ENCODE measurements at regions not wholly inside any gene's neighbourhood (a gene's known extent, or its start where the extent isn't known, plus 50 kb on each side); places are given as distances from the start of the nearest gene placed in this dataset.

DNA sequence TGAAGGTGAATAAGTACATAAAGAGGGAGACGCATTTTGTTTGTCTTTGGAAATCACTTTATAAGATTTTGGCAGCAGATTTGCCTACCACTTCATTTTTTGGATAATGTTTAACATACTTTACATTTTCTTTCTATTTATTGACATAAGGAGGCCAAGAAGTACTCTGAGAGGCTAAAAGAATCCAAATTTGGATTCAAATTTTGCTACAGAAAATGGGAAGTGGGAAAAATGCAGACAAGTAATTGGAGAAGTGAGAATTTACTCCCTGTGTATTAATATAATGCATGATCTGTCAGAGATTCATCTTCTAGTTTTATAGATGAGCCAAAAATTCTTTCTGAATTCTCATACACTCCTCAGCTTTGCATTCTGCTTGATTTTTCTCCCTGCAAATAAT is 411.2 kb upstream of the CTNND2 start:
- in situ Hi-C loops (cut with MboI; ENCODE audit: low sequenced_read_pairs, unreplicated experiment): no loop called here
- TF ChIP-seq, protein P1, sequence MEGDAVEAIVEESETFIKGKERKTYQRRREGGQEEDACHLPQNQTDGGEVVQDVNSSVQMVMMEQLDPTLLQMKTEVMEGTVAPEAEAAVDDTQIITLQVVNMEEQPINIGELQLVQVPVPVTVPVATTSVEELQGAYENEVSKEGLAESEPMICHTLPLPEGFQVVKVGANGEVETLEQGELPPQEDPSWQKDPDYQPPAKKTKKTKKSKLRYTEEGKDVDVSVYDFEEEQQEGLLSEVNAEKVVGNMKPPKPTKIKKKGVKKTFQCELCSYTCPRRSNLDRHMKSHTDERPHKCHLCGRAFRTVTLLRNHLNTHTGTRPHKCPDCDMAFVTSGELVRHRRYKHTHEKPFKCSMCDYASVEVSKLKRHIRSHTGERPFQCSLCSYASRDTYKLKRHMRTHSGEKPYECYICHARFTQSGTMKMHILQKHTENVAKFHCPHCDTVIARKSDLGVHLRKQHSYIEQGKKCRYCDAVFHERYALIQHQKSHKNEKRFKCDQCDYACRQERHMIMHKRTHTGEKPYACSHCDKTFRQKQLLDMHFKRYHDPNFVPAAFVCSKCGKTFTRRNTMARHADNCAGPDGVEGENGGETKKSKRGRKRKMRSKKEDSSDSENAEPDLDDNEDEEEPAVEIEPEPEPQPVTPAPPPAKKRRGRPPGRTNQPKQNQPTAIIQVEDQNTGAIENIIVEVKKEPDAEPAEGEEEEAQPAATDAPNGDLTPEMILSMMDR (IDR thresholded peaks at IDR 0.05; ENCODE audit: borderline replicate concordance, control extremely low read depth, extremely low read depth, insufficient read depth, missing control alignments): no peak

DNA sequence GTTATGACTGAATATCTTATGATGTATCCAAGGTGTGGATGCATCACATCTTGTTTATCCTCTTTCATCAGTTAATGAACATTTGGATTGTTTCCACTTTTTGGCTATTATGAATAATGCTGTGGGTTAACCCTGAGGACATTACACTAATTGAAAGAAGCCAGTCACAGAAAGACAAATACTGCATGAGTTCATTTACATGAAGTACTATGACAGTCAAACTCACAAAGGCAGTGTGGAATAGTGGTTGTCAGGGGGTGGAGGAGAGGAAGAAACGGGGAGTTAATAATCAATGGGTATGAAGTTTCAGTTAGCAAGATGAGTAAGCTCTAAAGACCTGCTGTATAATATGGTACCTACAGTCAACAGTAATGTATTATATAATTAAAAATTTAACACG is 409.4 kb upstream of the CTNND2 start:
- in situ Hi-C loops (cut with MboI; ENCODE audit: low sequenced_read_pairs, unreplicated experiment): no loop called here
- TF ChIP-seq, protein P1 (IDR thresholded peaks at IDR 0.05; ENCODE audit: borderline replicate concordance, control extremely low read depth, extremely low read depth, insufficient read depth, missing control alignments): no peak
- no peak for DNase-seq (ENCODE audit: low spot score)

More for the DNA sequence above, 411.2 kb upstream of the CTNND2 start:
- no peak for DNase-seq (ENCODE audit: low spot score)

DNA sequence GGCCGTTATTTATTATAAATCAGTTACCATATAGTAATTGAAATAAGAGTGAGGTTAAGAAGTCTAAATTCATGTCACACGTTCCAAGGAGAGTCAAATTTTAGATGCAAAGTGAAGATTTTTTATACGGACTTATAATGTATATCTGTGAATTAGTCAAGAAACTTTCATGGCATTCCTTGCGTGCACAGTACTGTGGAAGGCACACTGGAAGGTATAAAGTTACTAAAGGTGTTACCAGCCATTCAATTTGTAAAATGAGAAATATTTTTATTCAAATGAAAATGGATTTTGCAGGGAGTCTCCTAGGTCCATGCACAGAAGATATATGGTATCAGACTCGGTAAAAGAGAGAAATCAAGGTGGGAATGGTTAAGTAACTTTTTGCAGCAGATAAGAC is 408.1 kb upstream of the CTNND2 start:
- DNase-seq (ENCODE audit: low spot score): no peak
- in situ Hi-C loops (cut with MboI; ENCODE audit: low sequenced_read_pairs, unreplicated experiment): no loop called here
- TF ChIP-seq, protein P1 (IDR thresholded peaks at IDR 0.05; ENCODE audit: borderline replicate concordance, control extremely low read depth, extremely low read depth, insufficient read depth, missing control alignments): no peak

DNA sequence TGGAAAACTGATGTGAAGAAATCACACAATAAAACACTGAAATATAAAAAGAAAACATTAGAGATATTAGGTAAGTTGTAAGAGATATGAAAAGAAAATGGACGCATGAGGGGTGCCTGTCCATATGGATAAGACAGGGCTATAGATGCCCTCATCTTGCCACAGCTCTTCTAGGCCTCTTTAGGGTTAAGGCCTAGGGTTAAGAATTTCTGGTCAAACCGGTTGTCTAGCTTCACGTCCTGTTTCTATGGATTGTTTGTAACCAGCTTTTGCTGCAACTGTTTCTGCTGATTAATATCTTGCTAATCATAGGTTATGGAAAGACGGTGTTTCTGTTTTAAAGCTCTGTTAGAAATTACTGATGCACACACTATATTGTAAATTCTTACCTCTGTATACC is 389.9 kb upstream of the CTNND2 start:
- DNase-seq (ENCODE audit: low spot score): no peak
- in situ Hi-C loops (cut with MboI; ENCODE audit: low sequenced_read_pairs, unreplicated experiment): no loop called here
- TF ChIP-seq, protein P1 (IDR thresholded peaks at IDR 0.05; ENCODE audit: borderline replicate concordance, control extremely low read depth, extremely low read depth, insufficient read depth, missing control alignments): no peak

DNA sequence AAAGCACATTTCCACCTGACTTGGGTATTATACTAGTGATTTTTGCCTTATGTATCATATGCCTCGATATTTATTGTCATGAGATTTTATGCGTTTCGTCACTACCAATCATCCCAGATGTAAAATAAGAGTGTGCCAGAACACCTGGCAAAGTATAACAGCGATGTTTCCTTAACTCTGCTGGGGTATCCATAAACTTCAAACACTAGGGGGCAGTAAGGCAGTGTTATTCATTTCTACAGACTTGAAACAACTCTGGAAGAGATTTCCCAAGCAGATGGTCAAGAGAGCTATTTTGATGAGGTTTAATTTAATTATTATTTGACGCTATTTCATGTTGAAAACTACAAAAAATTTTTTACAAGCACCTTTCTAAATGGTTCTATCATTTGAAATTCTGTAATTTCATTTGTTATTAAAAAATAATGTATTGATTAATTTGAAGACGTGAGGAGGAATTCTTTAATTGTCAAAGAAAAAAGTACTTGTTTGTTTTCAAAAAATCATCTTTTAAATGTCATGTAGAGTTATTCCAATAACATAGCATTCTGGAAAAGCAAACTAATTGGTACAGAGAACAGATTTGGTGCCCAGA is 388.5 kb upstream of the CTNND2 start:
- in situ Hi-C loops (cut with MboI; ENCODE audit: low sequenced_read_pairs, unreplicated experiment): no loop called here
- TF ChIP-seq, protein P1 (IDR thresholded peaks at IDR 0.05; ENCODE audit: borderline replicate concordance, control extremely low read depth, extremely low read depth, insufficient read depth, missing control alignments): no peak
- no peak for DNase-seq (ENCODE audit: low spot score)

DNA sequence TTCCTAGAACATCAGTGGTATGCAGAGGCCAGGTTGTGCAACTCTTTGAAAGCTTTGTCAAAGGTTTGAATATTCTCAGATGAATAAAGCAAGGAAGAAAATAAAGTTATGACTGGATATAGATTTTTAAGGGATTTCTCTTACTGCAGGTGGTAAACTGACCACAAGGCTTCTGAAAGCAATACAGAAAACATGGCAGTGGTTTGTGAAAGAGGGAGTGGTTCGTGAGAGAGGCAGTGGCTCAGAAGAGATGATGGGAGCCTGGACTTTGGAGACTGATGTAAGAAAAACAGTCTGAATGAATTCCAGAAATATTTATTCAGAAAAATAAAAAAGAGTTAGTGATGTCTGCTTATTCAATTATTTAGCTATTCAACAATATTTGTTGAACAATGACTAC is 380.4 kb upstream of the CTNND2 start:
- TF ChIP-seq, protein P1 (IDR thresholded peaks at IDR 0.05; ENCODE audit: borderline replicate concordance, control extremely low read depth, extremely low read depth, insufficient read depth, missing control alignments): no peak
- in situ Hi-C loops (cut with MboI; ENCODE audit: low sequenced_read_pairs, unreplicated experiment): no loop called here
- DNase-seq (ENCODE audit: low spot score): no peak

Data from GM13976 (cell line).